Osteoblast (primary cell): ENCODE measurements at regions not wholly inside any gene's neighbourhood (a gene's known extent, or its start where the extent isn't known, plus 50 kb on each side); places are given as distances from the start of the nearest gene placed in this dataset.

Experiments
- DNase-seq: peaks from one replicate; pipeline ENCODE4 v3.0.0; 2011; ENCODE audit warnings: low spot score, mixed read lengths; ENCODE audit not compliant: insufficient read length; ENCODE audit errors: missing footprints
- H2AFZ ChIP-seq: 2 replicates; pipeline ENCODE4 v1.6.0; 2011; ENCODE audit warnings: mild to moderate bottlenecking, low read length
- H3K27ac ChIP-seq: 2 replicates; pipeline ENCODE4 v1.5.1; 2011; ENCODE audit warnings: mild to moderate bottlenecking, low read depth, low read length, moderate library complexity
- H3K27me3 ChIP-seq: 2 replicates; pipeline ENCODE4 v1.6.0; 2012; ENCODE audit warnings: mild to moderate bottlenecking, control low read depth, inconsistent platforms, low read length, moderate library complexity; ENCODE audit not compliant: insufficient read depth
- H3K36me3 ChIP-seq: 2 replicates; pipeline ENCODE4 v1.5.1; 2011; ENCODE audit warnings: mild to moderate bottlenecking, low read length, control low read depth, moderate library complexity; ENCODE audit not compliant: insufficient read depth
- H3K4me1 ChIP-seq: 2 replicates; pipeline ENCODE4 v1.5.1; 2011; ENCODE audit warnings: mild to moderate bottlenecking, low read length, control low read depth, moderate library complexity; ENCODE audit not compliant: insufficient read depth
- H3K4me2 ChIP-seq: 2 replicates; pipeline ENCODE4 v1.6.0; 2011; ENCODE audit warnings: mild to moderate bottlenecking, low read length; ENCODE audit not compliant: insufficient read depth
- H3K4me3 ChIP-seq: fragments of 200-600 bp; sonication (generic); 3 replicates; pipeline ENCODE4 v1.5.1; 2012; ENCODE audit warnings: mild to moderate bottlenecking, low read length, inconsistent platforms; ENCODE audit not compliant: insufficient read depth
- H3K79me2 ChIP-seq: 2 replicates; pipeline ENCODE4 v1.6.0; 2012; ENCODE audit warnings: mild to moderate bottlenecking, low read length, control low read depth, inconsistent platforms; ENCODE audit not compliant: insufficient read depth
- H3K9me3 ChIP-seq: 2 replicates; pipeline ENCODE4 v1.5.1; 2011; ENCODE audit warnings: low read depth, low read length, control low read depth
- H4K20me1 ChIP-seq: 2 replicates; pipeline ENCODE4 v1.6.0; 2012; ENCODE audit warnings: mild to moderate bottlenecking, low read length, control low read depth; ENCODE audit not compliant: insufficient read depth
- TF ChIP-seq, protein P1 (sequence below): IDR thresholded peaks from 2 replicates; pipeline ENCODE4 v1.5.1; 2011; ENCODE audit warnings: mild to moderate bottlenecking, low read depth, low read length, moderate library complexity; ENCODE audit errors: extremely low read depth

DNA sequence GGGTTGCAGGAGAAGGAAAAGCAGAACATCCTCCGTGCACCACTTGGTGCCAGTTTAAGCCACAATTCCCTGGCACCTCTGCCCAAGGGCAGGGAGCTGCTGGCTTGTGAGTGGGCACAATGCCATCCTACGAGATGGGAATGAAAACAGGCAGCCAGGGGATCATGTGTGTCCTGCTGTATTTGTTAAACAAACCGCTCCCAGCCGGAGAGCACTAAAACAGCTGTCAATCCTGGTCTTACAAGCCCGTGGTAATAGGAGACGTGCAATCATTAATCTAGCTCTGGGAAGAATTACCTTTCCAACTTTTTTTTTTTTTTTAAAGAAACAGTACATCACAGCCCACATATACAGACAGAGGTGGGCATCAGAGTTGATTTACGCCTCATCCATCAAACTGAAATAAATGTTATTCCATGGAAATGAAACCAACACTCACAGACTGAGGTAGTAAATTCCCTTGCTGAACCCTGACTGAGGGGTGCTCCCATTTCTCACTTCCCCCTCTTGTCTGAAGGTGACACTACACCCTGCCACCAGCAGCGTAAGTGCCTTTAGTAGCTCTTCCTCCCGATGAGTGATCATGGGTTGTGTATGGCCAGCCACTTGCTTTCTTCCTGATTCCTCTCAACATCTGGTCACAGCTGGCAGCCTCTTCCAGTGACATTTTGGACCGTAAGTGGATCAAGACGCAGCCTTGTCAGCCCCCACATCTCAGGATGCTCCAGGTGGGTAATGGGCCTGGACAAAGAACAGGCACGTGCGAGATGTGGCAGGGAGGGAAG is 143.8 kb downstream of the TEX36 start:
- Histone ChIP-seq H3K27me3 (peaks cover 10% of the 10 kb centered on the region), H4K20me1 (no peaks in the 10 kb centered on the region), H3K4me2 (no peak overlapping the region), H2AFZ (no peak overlapping the region), H3K9me3 (no peaks in the 10 kb centered on the region), H3K4me1 (no peaks in the 10 kb centered on the region), H3K27ac (no peak overlapping the region), H3K36me3 (no peaks in the 10 kb centered on the region), H3K4me3 (no peak overlapping the region), H3K79me2 (no peaks in the 10 kb centered on the region)
- DNase-seq: no peak
- TF ChIP-seq, protein P1, sequence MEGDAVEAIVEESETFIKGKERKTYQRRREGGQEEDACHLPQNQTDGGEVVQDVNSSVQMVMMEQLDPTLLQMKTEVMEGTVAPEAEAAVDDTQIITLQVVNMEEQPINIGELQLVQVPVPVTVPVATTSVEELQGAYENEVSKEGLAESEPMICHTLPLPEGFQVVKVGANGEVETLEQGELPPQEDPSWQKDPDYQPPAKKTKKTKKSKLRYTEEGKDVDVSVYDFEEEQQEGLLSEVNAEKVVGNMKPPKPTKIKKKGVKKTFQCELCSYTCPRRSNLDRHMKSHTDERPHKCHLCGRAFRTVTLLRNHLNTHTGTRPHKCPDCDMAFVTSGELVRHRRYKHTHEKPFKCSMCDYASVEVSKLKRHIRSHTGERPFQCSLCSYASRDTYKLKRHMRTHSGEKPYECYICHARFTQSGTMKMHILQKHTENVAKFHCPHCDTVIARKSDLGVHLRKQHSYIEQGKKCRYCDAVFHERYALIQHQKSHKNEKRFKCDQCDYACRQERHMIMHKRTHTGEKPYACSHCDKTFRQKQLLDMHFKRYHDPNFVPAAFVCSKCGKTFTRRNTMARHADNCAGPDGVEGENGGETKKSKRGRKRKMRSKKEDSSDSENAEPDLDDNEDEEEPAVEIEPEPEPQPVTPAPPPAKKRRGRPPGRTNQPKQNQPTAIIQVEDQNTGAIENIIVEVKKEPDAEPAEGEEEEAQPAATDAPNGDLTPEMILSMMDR: no peak

DNA sequence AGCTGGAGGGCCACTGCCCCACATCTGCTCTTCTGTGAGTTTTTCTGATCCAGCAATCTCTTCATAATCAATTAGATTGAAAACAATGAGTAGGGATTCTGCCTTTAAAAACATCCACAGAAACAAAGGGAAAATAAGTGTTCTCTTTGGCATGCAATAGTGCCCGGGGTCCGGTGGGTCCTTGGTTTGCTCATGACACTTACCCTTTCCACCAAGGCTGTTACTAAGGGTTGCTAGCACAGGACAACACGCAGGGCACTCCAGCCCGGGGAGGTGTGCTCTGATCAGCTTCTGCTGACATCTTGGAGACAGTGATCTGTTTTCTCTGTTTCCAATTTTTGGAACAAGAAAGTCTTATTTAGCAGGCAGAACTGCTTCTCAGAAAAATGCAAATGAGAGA is 146.7 kb downstream of the TEX36 start:
- Histone ChIP-seq H3K4me1 (no peaks in the 10 kb centered on the region), H3K36me3 (no peaks in the 10 kb centered on the region), H3K79me2 (no peaks in the 10 kb centered on the region), H4K20me1 (no peaks in the 10 kb centered on the region), H3K4me3 (no peak overlapping the region), H3K27ac (no peak overlapping the region), H2AFZ (no peak overlapping the region), H3K27me3 (peaks cover 14% of the 10 kb centered on the region), H3K9me3 (no peaks in the 10 kb centered on the region), H3K4me2 (no peak overlapping the region)
- TF ChIP-seq, protein P1: no peak
- DNase-seq: no peak

DNA sequence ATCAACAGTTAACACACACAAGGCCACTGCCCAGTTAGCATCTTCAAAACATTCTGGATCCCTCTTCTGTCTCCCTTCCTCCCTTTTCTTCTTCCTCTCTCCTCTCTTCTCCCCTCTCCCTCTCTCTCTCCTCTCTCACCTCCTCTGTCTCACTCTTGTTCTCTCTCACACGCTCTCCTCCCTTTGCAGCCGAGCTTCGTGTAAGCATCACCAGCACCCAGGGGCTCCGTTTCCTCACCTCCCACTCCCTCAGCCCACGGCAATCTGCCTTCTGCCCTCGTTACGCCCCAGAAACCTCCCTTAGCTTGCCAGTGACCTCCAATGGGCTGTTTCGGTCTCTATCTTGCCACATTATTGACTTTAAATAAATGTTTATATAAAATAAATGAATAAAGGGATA is 147.4 kb downstream of the TEX36 start:
- H3K4me2 ChIP-seq: no peak overlapping the region
- TF ChIP-seq, protein P1: no peak
- no peak for DNase-seq
- no peaks in the 10 kb centered on the region for H3K79me2 ChIP-seq
- H2AFZ ChIP-seq: no peak overlapping the region
- H3K27me3 ChIP-seq: peaks cover 16% of the 10 kb centered on the region
- H4K20me1 ChIP-seq: no peaks in the 10 kb centered on the region
- no peak overlapping the region for H3K4me3 ChIP-seq
- H3K9me3 ChIP-seq: no peaks in the 10 kb centered on the region
- no peaks in the 10 kb centered on the region for H3K4me1 ChIP-seq
- H3K36me3 ChIP-seq: no peaks in the 10 kb centered on the region
- H3K27ac ChIP-seq: no peak overlapping the region

DNA sequence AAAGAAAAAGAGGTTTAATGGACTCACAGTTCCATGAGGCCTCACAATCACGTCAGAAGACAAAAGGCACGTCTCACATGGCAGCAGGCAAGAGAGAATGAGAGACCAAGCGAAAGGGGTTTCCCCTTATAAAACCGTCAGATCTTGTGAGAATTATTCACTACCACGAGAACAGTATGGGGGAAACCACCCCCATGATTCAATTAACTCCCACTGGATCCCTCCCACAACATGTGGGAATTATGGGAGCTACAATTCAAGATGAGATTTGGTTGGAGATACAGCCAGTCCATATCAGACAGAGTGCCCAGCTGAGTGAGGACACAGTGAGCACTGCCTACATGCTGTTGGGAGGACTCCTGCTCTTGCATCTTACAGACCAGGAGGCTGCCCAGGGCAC is 148.4 kb downstream of the TEX36 start:
- H2AFZ ChIP-seq: no peak overlapping the region
- H3K79me2 ChIP-seq: no peaks in the 10 kb centered on the region

More for the DNA sequence above, 148.4 kb downstream of the TEX36 start:
- no peaks in the 10 kb centered on the region for H4K20me1 ChIP-seq
- no peaks in the 10 kb centered on the region for H3K36me3 ChIP-seq
- no peak overlapping the region for H3K4me2 ChIP-seq
- TF ChIP-seq, protein P1: no peak
- H3K4me3 ChIP-seq: no peak overlapping the region
- no peak overlapping the region for H3K27ac ChIP-seq
- H3K27me3 ChIP-seq: peaks cover 16% of the 10 kb centered on the region
- no peaks in the 10 kb centered on the region for H3K4me1 ChIP-seq
- DNase-seq: no peak
- no peaks in the 10 kb centered on the region for H3K9me3 ChIP-seq
